ENCODE measurements at regions not wholly inside any gene's neighbourhood (a gene's known extent, or its start where the extent isn't known, plus 50 kb on each side); places are given as distances from the start of the nearest gene placed in this dataset.

GRCh38 chr6:80647156-80647555 lies 540.7 kb downstream of the BCKDHB start:
- Histone ChIP-seq H3K9me3 (no peaks in the 10 kb centered on the region), H3K27ac (no peak overlapping the region), H4K20me1 (no peaks in the 10 kb centered on the region), H3K4me3 (no peak overlapping the region), H3K36me3 (no peaks in the 10 kb centered on the region), H3K4me1 (no peaks in the 10 kb centered on the region), H3K9ac (no peak overlapping the region), H3K4me2 (no peak overlapping the region), H3K27me3 (no peaks in the 10 kb centered on the region)
- no peak for TF ChIP-seq Cebpa-rat (IDR thresholded peaks at IDR 0.05)

DNA sequence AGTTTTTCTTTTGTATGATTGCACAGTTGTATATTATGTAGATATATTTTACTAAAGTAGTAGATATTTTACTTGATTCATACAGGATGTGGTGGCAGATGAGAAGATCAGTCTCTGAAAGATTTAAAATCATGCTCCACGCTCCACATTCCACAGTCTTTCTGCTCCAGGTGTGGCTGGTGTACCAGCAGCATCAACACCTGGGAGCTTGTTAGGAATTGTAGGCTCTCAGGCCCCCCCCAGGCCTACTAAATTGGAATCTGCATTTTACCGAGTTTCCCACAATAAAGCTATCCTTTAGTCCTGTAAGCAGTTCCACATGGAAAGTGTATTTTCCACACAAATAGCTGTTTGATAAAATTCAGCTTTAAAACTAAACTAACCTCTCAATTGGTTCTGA lies 537.4 kb downstream of the BCKDHB start:
- Histone ChIP-seq H3K4me2 (no peak overlapping the region), H3K4me1 (no peaks in the 10 kb centered on the region), H3K9ac (no peak overlapping the region), H3K9me3 (no peaks in the 10 kb centered on the region), H3K36me3 (no peaks in the 10 kb centered on the region), H3K4me3 (no peak overlapping the region), H3K27ac (no peak overlapping the region), H4K20me1 (no peaks in the 10 kb centered on the region), H3K27me3 (no peaks in the 10 kb centered on the region)
- TF ChIP-seq Cebpa-rat (IDR thresholded peaks at IDR 0.05): no peak

- H3K4me2 ChIP-seq: no peak overlapping the region
- no peak overlapping the region for H3K4me3 ChIP-seq
- H3K4me1 ChIP-seq: no peaks in the 10 kb centered on the region
- no peaks in the 10 kb centered on the region for H3K36me3 ChIP-seq
- H4K20me1 ChIP-seq: no peaks in the 10 kb centered on the region
- TF ChIP-seq Cebpa-rat (IDR thresholded peaks at IDR 0.05): no peak
- no peaks in the 10 kb centered on the region for H3K9me3 ChIP-seq
- H3K9ac ChIP-seq: no peak overlapping the region
- H3K27ac ChIP-seq: no peak overlapping the region
- H3K27me3 ChIP-seq: no peaks in the 10 kb centered on the region
Observed at GRCh38 chr6:80642452-80642851, 536.0 kb downstream of the BCKDHB start.

DNA sequence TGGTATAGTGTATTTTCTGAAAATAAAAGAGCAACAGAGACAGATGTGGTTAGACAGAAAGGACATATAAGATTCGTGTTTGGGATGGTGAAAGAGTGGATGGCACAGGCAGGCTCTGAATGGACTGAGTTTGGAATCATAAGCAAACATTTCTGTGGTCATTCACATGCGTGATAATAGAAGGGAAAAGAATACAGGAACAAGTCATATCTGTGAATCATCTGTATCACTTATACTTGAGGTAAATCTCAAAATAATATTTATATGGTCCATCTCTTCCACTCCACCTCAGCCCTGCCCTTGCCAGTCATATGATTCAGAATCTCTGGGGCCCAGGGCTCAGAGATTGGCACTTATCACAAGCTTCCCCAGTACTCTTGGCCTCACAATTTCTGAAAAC lies 535.1 kb downstream of the BCKDHB start:
- TF ChIP-seq Cebpa-rat (IDR thresholded peaks at IDR 0.05): no peak
- H3K36me3 ChIP-seq: no peaks in the 10 kb centered on the region
- H4K20me1 ChIP-seq: no peaks in the 10 kb centered on the region
- H3K9ac ChIP-seq: no peak overlapping the region
- H3K27ac ChIP-seq: no peak overlapping the region
- H3K9me3 ChIP-seq: no peaks in the 10 kb centered on the region
- H3K4me3 ChIP-seq: no peak overlapping the region
- no peak overlapping the region for H3K4me2 ChIP-seq
- no peaks in the 10 kb centered on the region for H3K27me3 ChIP-seq
- no peaks in the 10 kb centered on the region for H3K4me1 ChIP-seq

DNA sequence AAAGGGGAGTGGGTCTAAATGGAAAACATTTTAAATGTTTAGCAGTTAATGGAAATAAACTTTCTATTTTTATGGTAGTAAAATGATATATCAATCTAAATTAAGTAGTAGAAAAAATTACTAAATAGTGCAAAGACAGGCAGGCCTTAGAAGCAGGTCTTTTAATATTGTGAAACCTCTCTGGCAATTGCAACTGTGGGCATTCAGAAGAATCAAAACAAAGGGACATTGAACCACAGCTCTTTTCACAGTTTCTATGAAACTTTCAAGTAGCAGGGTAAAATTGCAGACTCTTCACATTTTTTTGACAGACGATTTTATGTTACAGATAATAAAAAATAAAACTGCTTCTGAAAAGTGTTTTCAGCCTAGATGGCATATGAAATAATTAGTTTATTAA lies 533.7 kb downstream of the BCKDHB start:
- H3K9ac ChIP-seq: no peak overlapping the region
- no peak overlapping the region for H3K27ac ChIP-seq
- H3K4me3 ChIP-seq: no peak overlapping the region
- TF ChIP-seq Cebpa-rat (IDR thresholded peaks at IDR 0.05): no peak
- H3K36me3 ChIP-seq: no peaks in the 10 kb centered on the region
- H3K9me3 ChIP-seq: no peaks in the 10 kb centered on the region
- H3K4me1 ChIP-seq: no peaks in the 10 kb centered on the region
- no peak overlapping the region for H3K4me2 ChIP-seq
- H4K20me1 ChIP-seq: no peaks in the 10 kb centered on the region
- no peaks in the 10 kb centered on the region for H3K27me3 ChIP-seq

DNA sequence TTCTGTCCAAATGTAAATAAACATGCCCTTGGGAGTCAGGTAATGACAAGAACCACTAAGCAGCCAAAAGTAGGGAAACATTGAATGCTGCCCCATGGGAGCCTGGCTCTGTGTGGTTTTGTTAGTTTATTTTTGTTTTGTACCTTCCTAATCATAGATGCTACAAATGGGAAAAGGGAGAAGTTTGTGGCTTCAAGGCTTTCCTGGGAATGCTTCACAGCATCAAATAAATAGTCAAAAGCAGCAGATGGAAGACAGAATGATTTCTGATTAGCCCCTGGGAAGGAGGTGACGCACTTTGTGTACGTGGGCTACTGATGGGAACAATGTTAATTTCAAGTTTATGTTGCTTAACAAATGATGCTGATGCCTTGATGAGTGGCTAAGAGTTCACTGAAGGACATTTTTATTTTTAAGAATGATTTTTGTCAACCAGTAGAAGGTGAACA lies 532.7 kb downstream of the BCKDHB start:
- Histone ChIP-seq H3K9ac (no peak overlapping the region), H3K4me3 (no peak overlapping the region), H3K27ac (no peak overlapping the region), H3K36me3 (no peaks in the 10 kb centered on the region), H3K4me2 (no peak overlapping the region), H3K4me1 (no peaks in the 10 kb centered on the region), H3K27me3 (no peaks in the 10 kb centered on the region), H4K20me1 (no peaks in the 10 kb centered on the region), H3K9me3 (no peaks in the 10 kb centered on the region)
- no peak for TF ChIP-seq Cebpa-rat (IDR thresholded peaks at IDR 0.05)

DNA sequence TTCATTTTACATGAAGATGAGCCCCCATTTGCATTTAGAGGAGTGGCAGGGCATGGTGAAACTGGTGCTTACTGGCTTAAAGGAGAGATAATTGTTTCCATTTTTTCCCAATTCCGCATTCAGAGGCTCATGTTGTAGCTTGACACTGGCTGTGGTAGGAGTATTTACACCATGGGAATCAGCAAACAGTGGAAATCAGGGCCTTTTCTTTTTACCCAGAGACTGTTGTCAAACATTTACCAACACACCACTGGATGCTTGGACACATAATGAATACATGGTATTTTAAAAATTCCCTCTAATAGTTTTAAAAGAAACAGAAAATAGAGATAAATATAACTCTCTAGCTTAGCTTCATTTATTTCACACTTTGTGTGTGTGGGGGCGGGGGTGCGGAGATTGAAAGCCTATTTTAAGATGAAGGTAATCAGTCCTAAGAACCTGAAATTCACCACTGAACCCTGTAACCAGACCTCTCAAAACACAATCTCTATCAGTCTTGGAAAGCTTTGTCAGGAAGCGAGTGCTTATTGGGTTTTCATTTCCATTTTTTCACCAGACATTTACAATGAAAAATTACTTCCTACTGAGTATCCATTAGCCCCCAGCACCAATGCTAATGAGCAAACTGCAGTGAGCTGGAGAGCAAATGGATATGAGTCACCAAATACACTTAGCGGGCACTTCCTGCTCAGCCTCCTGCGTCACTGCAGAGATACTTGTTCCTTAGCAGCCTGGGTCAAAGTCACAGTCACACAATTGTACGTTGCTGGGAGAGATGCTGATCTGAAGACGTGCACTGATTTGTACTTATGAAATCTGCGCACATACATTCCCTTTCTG lies 532.0 kb downstream of the BCKDHB start:
- Histone ChIP-seq H4K20me1 (no peaks in the 10 kb centered on the region), H3K27me3 (no peaks in the 10 kb centered on the region), H3K4me3 (no peak overlapping the region), H3K9me3 (no peaks in the 10 kb centered on the region), H3K27ac (no peak overlapping the region), H3K9ac (no peak overlapping the region), H3K4me2 (no peak overlapping the region), H3K4me1 (no peaks in the 10 kb centered on the region), H3K36me3 (no peaks in the 10 kb centered on the region)
- TF ChIP-seq Cebpa-rat (IDR thresholded peaks at IDR 0.05): no peak

GRCh38 chr6:80637312-80637711 lies 530.8 kb downstream of the BCKDHB start:
- Histone ChIP-seq H3K36me3 (no peaks in the 10 kb centered on the region), H3K9ac (no peak overlapping the region), H3K27me3 (no peaks in the 10 kb centered on the region), H3K27ac (no peak overlapping the region), H3K4me2 (no peak overlapping the region), H3K4me3 (no peak overlapping the region), H4K20me1 (no peaks in the 10 kb centered on the region), H3K9me3 (no peaks in the 10 kb centered on the region), H3K4me1 (no peaks in the 10 kb centered on the region)
- no peak for TF ChIP-seq Cebpa-rat (IDR thresholded peaks at IDR 0.05)

GRCh38 chr6:80636689-80637088 lies 530.2 kb downstream of the BCKDHB start:
- H3K4me3 ChIP-seq: no peak overlapping the region
- H3K4me1 ChIP-seq: no peaks in the 10 kb centered on the region
- H3K9ac ChIP-seq: no peak overlapping the region
- H3K27ac ChIP-seq: no peak overlapping the region
- no peak overlapping the region for H3K4me2 ChIP-seq
- H3K9me3 ChIP-seq: no peaks in the 10 kb centered on the region
- H3K27me3 ChIP-seq: no peaks in the 10 kb centered on the region
- no peak for TF ChIP-seq Cebpa-rat (IDR thresholded peaks at IDR 0.05)
- no peaks in the 10 kb centered on the region for H4K20me1 ChIP-seq
- H3K36me3 ChIP-seq: no peaks in the 10 kb centered on the region

DNA sequence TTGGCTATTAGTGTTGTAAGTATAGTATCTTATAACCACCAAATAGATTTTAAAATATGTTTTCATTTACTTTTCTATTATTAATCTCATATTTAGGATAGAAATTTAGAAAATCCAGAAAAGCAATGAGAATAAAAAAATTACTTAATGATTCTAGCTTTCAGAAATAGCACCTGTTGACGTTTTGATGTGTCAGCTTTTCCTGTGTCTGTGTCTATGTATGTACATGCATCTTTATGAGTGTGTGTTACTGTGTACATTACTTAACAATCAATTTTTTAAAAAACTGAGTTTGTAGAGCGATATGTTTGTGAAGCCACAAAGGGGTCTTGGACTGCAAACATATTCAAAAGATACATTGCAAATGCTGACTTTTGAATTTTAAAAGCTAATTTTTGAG lies 526.9 kb downstream of the BCKDHB start:
- H3K27ac ChIP-seq: no peak overlapping the region
- H4K20me1 ChIP-seq: no peaks in the 10 kb centered on the region
- no peak overlapping the region for H3K9ac ChIP-seq
- H3K36me3 ChIP-seq: no peaks in the 10 kb centered on the region
- H3K4me1 ChIP-seq: no peaks in the 10 kb centered on the region
- no peaks in the 10 kb centered on the region for H3K9me3 ChIP-seq
- H3K27me3 ChIP-seq: no peaks in the 10 kb centered on the region
- TF ChIP-seq Cebpa-rat (IDR thresholded peaks at IDR 0.05): no peak
- no peak overlapping the region for H3K4me2 ChIP-seq
- H3K4me3 ChIP-seq: no peak overlapping the region
